Panc1 (cell line): ENCODE measurements at regions not wholly inside any gene's neighbourhood (a gene's known extent, or its start where the extent isn't known, plus 50 kb on each side); places are given as distances from the start of the nearest gene placed in this dataset.

ENCODE experiments used
- CTCF ChIP-seq: fragments of 450-650 bp; IDR thresholded peaks from 2 replicates; pipeline ENCODE4 v1.5.1; 2017; ENCODE audit warnings: mild to moderate bottlenecking
- POLR2AphosphoS5 ChIP-seq: IDR thresholded peaks from 2 replicates; pipeline ENCODE4 v1.6.1; 2012; ENCODE audit warnings: mild to moderate bottlenecking, low read depth, low read length, moderate library complexity
- REST ChIP-seq, 2 experiments: IDR thresholded peaks; 2 replicates each; pipeline ENCODE4 v1.6.1; 2011 to 2012; ENCODE audit warnings: low read depth in 2 of 2, control low read depth in 1 of 2, low read length in 1 of 2, mild to moderate bottlenecking in 1 of 2, moderate library complexity in 1 of 2; ENCODE audit not compliant: insufficient read depth in 1 of 2
- TCF7L2 ChIP-seq: IDR thresholded peaks from 2 replicates; pipeline ENCODE4 v1.6.1; 2011; ENCODE audit warnings: mild to moderate bottlenecking, low read depth, low read length, inconsistent platforms

- TF ChIP-seq CTCF (no peak), POLR2AphosphoS5 (no peak), REST (IDR thresholded peaks at IDR 0.05; ENCODE audit: insufficient read depth in 1 of 2, low read depth in 2 of 2, low read length in 1 of 2) (no peak), TCF7L2 (no peak)
Observed at GRCh38 chr1:56034847-56035481, 544.4 kb downstream of the PLPP3 start.
